ENCODE measurements at regions not wholly inside any gene's neighbourhood (a gene's known extent, or its start where the extent isn't known, plus 50 kb on each side); places are given as distances from the start of the nearest gene placed in this dataset.

DNA sequence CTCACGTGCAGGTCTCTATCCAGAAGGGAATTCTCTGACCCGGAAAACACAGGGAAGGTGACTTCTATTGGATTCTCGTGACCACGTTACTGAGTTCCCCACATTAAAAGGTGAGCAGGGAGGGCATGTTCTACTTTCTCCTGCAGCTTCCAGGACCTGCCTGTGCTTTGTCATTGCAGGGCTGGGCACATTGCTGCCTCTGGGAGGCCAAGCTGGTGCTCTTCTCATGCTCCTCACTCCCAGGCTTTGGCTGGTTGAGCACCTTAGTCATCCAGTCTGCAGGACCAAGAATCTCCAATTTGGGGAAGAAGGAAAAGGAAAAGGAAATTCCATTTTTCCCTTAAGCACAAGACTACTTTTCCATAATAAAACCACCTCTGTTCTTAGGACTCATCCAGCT is 86.5 kb upstream of the TMEM72 start:
- no peaks in the 10 kb centered on the region for H3K9me3 ChIP-seq
- WGBS, 2 donors, result 82 to 90% methylated on average over 4 of the region's 4 CpGs

GRCh38 chr10:44827431-44828006 is 83.6 kb upstream of the TMEM72 start:
- intact Hi-C loops (cut with DNase I), result no loop called here
- Histone ChIP-seq H3K27ac (no peak overlapping the region), H3K4me1 (no peaks in the 10 kb centered on the region), H3K27me3 (no peaks in the 10 kb centered on the region), H3K4me3 (no peak overlapping the region), H3K9me3 (no peaks in the 10 kb centered on the region), H3K36me3 (replicated peaks in 1 of 2; ENCODE audit: insufficient read depth in 1 of 2, low read depth in 2 of 2) (no peaks in the 10 kb centered on the region)
- DNase-seq (no peak), ATAC-seq (no peak)
- TF ChIP-seq CTCF (IDR thresholded peaks at IDR 0.05) (no peak), POLR2A (IDR thresholded peaks at IDR 0.05) (no peak)
- WGBS, 2 donors, result 64 to 74% methylated on average over 4 to 13 of the region's 13 CpGs

More for the DNA sequence above, 86.5 kb upstream of the TMEM72 start:
- H3K36me3 ChIP-seq (replicated peaks in 1 of 2; ENCODE audit: insufficient read depth in 1 of 2, low read depth in 2 of 2), result no peaks in the 10 kb centered on the region
- no peak overlapping the region for H3K4me3 ChIP-seq
- no peak for TF ChIP-seq CTCF (IDR thresholded peaks at IDR 0.05)
- DNase-seq (no peak), ATAC-seq (no peak)
- H3K4me1 ChIP-seq, result no peaks in the 10 kb centered on the region
- H3K27me3 ChIP-seq, result no peaks in the 10 kb centered on the region
- intact Hi-C loops (cut with DNase I), result no loop called here
- no peak overlapping the region for H3K27ac ChIP-seq

GRCh38 chr10:44828508-44829142 is 82.5 kb upstream of the TMEM72 start:
- TF ChIP-seq POLR2A (IDR thresholded peaks at IDR 0.05), result no peak
- no peak for TF ChIP-seq CTCF (IDR thresholded peaks at IDR 0.05)
- DNase-seq, result no peak

DNA sequence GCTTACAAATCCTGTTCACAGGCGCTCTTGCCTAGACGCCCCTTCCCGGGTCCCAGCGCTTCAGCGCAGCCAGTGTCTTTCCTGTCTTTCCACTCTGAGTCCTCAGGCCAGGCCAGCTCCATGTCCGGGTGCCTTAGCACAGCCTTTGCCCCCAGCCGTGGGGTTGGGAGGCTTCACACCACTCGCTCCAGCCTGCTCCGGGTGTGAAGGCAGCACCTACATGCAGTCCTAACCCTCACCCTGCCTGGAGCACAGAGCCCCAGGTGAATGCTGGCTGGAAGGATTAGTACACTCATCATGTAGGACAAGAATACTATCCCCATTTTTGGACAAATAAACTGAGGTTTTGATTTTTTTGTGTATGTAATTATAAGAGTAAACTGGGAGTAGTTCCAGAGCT is 81.7 kb upstream of the TMEM72 start:
- Histone ChIP-seq H3K27ac (no peak overlapping the region), H3K36me3 (replicated peaks in 1 of 2; ENCODE audit: insufficient read depth in 1 of 2, low read depth in 2 of 2) (no peaks in the 10 kb centered on the region), H3K4me3 (no peak overlapping the region), H3K4me1 (no peaks in the 10 kb centered on the region), H3K9me3 (no peaks in the 10 kb centered on the region), H3K27me3 (no peaks in the 10 kb centered on the region)
- TF ChIP-seq CTCF (IDR thresholded peaks at IDR 0.05) (no peak), POLR2A (IDR thresholded peaks at IDR 0.05) (no peak)
- WGBS, 2 donors, result 87 to 93% methylated on average over 8 to 9 of the region's 9 CpGs
- ATAC-seq (no peak), DNase-seq (no peak)
- intact Hi-C loops (cut with DNase I), result no loop called here

More at GRCh38 chr10:44828508-44829142, 82.5 kb upstream of the TMEM72 start:
- H3K4me1 ChIP-seq, result no peaks in the 10 kb centered on the region
- ATAC-seq, result no peak
- H3K9me3 ChIP-seq, result no peaks in the 10 kb centered on the region
- H3K36me3 ChIP-seq (replicated peaks in 1 of 2; ENCODE audit: insufficient read depth in 1 of 2, low read depth in 2 of 2), result no peaks in the 10 kb centered on the region
- H3K27me3 ChIP-seq, result no peaks in the 10 kb centered on the region
- no peak overlapping the region for H3K4me3 ChIP-seq
- intact Hi-C loops (cut with DNase I), result no loop called here
- H3K27ac ChIP-seq, result no peak overlapping the region
- 71 to 93% methylated on average over 17 of the region's 17 CpGs for WGBS, 2 donors

GRCh38 chr10:44830022-44830421 is 81.1 kb upstream of the TMEM72 start:
- WGBS, 2 donors, result 82 to 89% methylated on average over 4 of the region's 4 CpGs
- Histone ChIP-seq H3K9me3 (no peaks in the 10 kb centered on the region), H3K27me3 (no peaks in the 10 kb centered on the region), H3K4me3 (no peak overlapping the region), H3K36me3 (replicated peaks in 1 of 2; ENCODE audit: insufficient read depth in 1 of 2, low read depth in 2 of 2) (no peaks in the 10 kb centered on the region), H3K27ac (no peak overlapping the region), H3K4me1 (no peaks in the 10 kb centered on the region)
- DNase-seq (no peak), ATAC-seq (no peak)
- intact Hi-C loops (cut with DNase I), result no loop called here
- no peak for TF ChIP-seq CTCF (IDR thresholded peaks at IDR 0.05)
- no peak for TF ChIP-seq POLR2A (IDR thresholded peaks at IDR 0.05)

All from body of pancreas (tissue), 4 donors.